Loucy (cell line): ENCODE measurements at regions not wholly inside any gene's neighbourhood (a gene's known extent, or its start where the extent isn't known, plus 50 kb on each side); places are given as distances from the start of the nearest gene placed in this dataset.

Experiments
- CTCF ChIP-seq: fragments of 200-600 bp; sonication (generic); conservative IDR thresholded peaks from 2 replicates; pipeline ENCODE4 v1.5.1; 2014; ENCODE audit warnings: mild to moderate bottlenecking, antibody characterized with exemption, low read length
- EZH2phosphoT487 ChIP-seq: fragments of 200-600 bp; IDR thresholded peaks from 2 replicates; pipeline ENCODE4 v1.6.1; 2018; ENCODE audit warnings: antibody characterized with exemption, mild to moderate bottlenecking, moderate library complexity, borderline replicate concordance

GRCh38 chr5:42974536-42974935 lies 65.6 kb downstream of the ANXA2R start:
- TF ChIP-seq CTCF (no peak), EZH2phosphoT487 (no peak)
